ENCODE measurements at regions not wholly inside any gene's neighbourhood (a gene's known extent, or its start where the extent isn't known, plus 50 kb on each side); places are given as distances from the start of the nearest gene placed in this dataset.
"Not testable (repeated sequence)": the region's sequence is repeated elsewhere in the genome, so short reads cannot be mapped to it uniquely, and the experiment has no call there.

GRCh38 chr4:180967936-180968335, 1275.3 kb upstream of the TENM3 start:
- DNase-seq (ENCODE audit: low read depth in 2 of 2): no peak

GRCh38 chr4:180973894-180974293, 1269.3 kb upstream of the TENM3 start:
- no peak for DNase-seq (ENCODE audit: low read depth in 2 of 2)

GRCh38 chr4:180990931-180991330, 1252.3 kb upstream of the TENM3 start:
- no peak for DNase-seq (ENCODE audit: low read depth in 2 of 2)

GRCh38 chr4:180993244-180993836, 1249.9 kb upstream of the TENM3 start:
- DNase-seq (ENCODE audit: low read depth in 2 of 2): no peak

- no peak for DNase-seq (ENCODE audit: low read depth in 2 of 2)
Observed at GRCh38 chr4:180994722-180995121, 1248.5 kb upstream of the TENM3 start.

GRCh38 chr4:180999217-180999616, 1244.0 kb upstream of the TENM3 start:
- DNase-seq (ENCODE audit: low read depth in 2 of 2): no peak

GRCh38 chr4:181004056-181004455, 1239.1 kb upstream of the TENM3 start:
- DNase-seq (ENCODE audit: low read depth in 2 of 2): no peak

- DNase-seq (ENCODE audit: low read depth in 2 of 2): no peak
Observed at GRCh38 chr4:181006499-181007260, 1236.5 kb upstream of the TENM3 start.

GRCh38 chr4:181007751-181008150, 1235.5 kb upstream of the TENM3 start:
- no peak for DNase-seq (ENCODE audit: low read depth in 2 of 2)

- no peak for DNase-seq (ENCODE audit: low read depth in 2 of 2)
Observed at GRCh38 chr4:181008164-181008563, 1235.0 kb upstream of the TENM3 start.

GRCh38 chr4:181013162-181013561, 1230.0 kb upstream of the TENM3 start:
- no peak for DNase-seq (ENCODE audit: low read depth in 2 of 2)

- DNase-seq (ENCODE audit: low read depth in 2 of 2): no peak
Observed at GRCh38 chr4:181017038-181017437, 1226.2 kb upstream of the TENM3 start.

- DNase-seq (ENCODE audit: low read depth in 2 of 2): no peak
Observed at GRCh38 chr4:181018472-181018871, 1224.7 kb upstream of the TENM3 start.

GRCh38 chr4:181018913-181019312, 1224.3 kb upstream of the TENM3 start:
- no peak for DNase-seq (ENCODE audit: low read depth in 2 of 2)

GRCh38 chr4:181020456-181020855, 1222.7 kb upstream of the TENM3 start:
- DNase-seq (ENCODE audit: low read depth in 2 of 2): no peak

GRCh38 chr4:181021213-181021612, 1222.0 kb upstream of the TENM3 start:
- DNase-seq (ENCODE audit: low read depth in 2 of 2): no peak

GRCh38 chr4:181030135-181030921, 1212.9 kb upstream of the TENM3 start:
- not testable (repeated sequence) for DNase-seq (ENCODE audit: low read depth in 2 of 2)

GRCh38 chr4:181030961-181031360, 1212.2 kb upstream of the TENM3 start:
- no peak for DNase-seq (ENCODE audit: low read depth in 2 of 2)

- no peak for DNase-seq (ENCODE audit: low read depth in 2 of 2)
Observed at GRCh38 chr4:181043486-181043885, 1199.7 kb upstream of the TENM3 start.

GRCh38 chr4:181046809-181047208, 1196.4 kb upstream of the TENM3 start:
- DNase-seq (ENCODE audit: low read depth in 2 of 2): no peak

- no peak for DNase-seq (ENCODE audit: low read depth in 2 of 2)
Observed at GRCh38 chr4:181051931-181052330, 1191.3 kb upstream of the TENM3 start.

GRCh38 chr4:181061787-181062186, 1181.4 kb upstream of the TENM3 start:
- DNase-seq (ENCODE audit: low read depth in 2 of 2): no peak

- no peak for DNase-seq (ENCODE audit: low read depth in 2 of 2)
Observed at GRCh38 chr4:181063212-181063611, 1180.0 kb upstream of the TENM3 start.

Data from stimulated activated CD4-positive, alpha-beta T cell treated with anti-CD3 and anti-CD28 coated beads, Interleukin-1b, Interleukin-23, amount 100 ng/mL, for 4 hours (primary cell).